GM23338 (cell line): ENCODE measurements at regions not wholly inside any gene's neighbourhood (a gene's known extent, or its start where the extent isn't known, plus 50 kb on each side); places are given as distances from the start of the nearest gene placed in this dataset.

Experiments used
- ATAC-seq: fragments of 200-7000 bp; cut with Tn5 transposase; 3 replicates; pipeline ENCODE4 v1.9.1; 2020
- DNase-seq: peaks from one replicate; pipeline ENCODE4 v3.0.0-alpha.2; 2015; ENCODE audit warnings: low spot score
- H2AFZ ChIP-seq: fragments of 200-600 bp; sonication (generic); 2 replicates; pipeline ENCODE4 v1.8.0; 2016; ENCODE audit warnings: antibody characterized with exemption, mild to moderate bottlenecking, moderate library complexity
- H3F3A ChIP-seq: fragments of 200-600 bp; sonication (generic); replicated peaks from 2 replicates; pipeline ENCODE4 v1.8.0; 2017; ENCODE audit warnings: antibody characterized with exemption, mixed run types, low read depth
- H3K27ac ChIP-seq: fragments of 200-600 bp; sonication (generic); 2 replicates; pipeline ENCODE4 v1.6.1; 2016; ENCODE audit warnings: low read depth
- H3K27me3 ChIP-seq: fragments of 200-600 bp; sonication (generic); 2 replicates; pipeline ENCODE4 v1.8.0; 2016; ENCODE audit warnings: mild to moderate bottlenecking, mixed run types, moderate library complexity; ENCODE audit not compliant: insufficient read depth
- H3K36me3 ChIP-seq: fragments of 200-600 bp; sonication (generic); 2 replicates; pipeline ENCODE4 v1.8.0; 2016; ENCODE audit warnings: mild to moderate bottlenecking; ENCODE audit not compliant: insufficient read depth
- H3K4me1 ChIP-seq: fragments of 200-600 bp; sonication (generic); 2 replicates; pipeline ENCODE4 v1.8.0; 2016; ENCODE audit warnings: mild to moderate bottlenecking, moderate library complexity; ENCODE audit not compliant: insufficient read depth
- H3K4me2 ChIP-seq: fragments of 200-600 bp; sonication (generic); 2 replicates; pipeline ENCODE4 v1.7.1; 2017; ENCODE audit warnings: mixed run types
- H3K4me3 ChIP-seq: fragments of 200-600 bp; sonication (generic); 2 replicates; pipeline ENCODE4 v1.6.1; 2016; ENCODE audit warnings: mixed run types
- H3K79me2 ChIP-seq: fragments of 200-600 bp; sonication (generic); replicated peaks from 2 replicates; pipeline ENCODE4 v1.8.0; 2017; ENCODE audit warnings: mild to moderate bottlenecking; ENCODE audit not compliant: insufficient read depth
- H3K9me2 ChIP-seq: fragments of 200-600 bp; sonication (generic); 2 replicates; pipeline ENCODE4 v1.8.0; 2017; ENCODE audit not compliant: insufficient read depth
- H4K20me1 ChIP-seq: fragments of 200-600 bp; sonication (generic); replicated peaks from 2 replicates; pipeline ENCODE4 v1.8.0; 2017; ENCODE audit warnings: mild to moderate bottlenecking; ENCODE audit not compliant: insufficient read depth
- H3K27ac Mint-ChIP-seq: 2 replicates; pipeline ENCODE4 v1.8.0; 2020; ENCODE audit warnings: inconsistent platforms, mild to moderate bottlenecking, moderate library complexity, mixed read lengths
- H3K27me3 Mint-ChIP-seq: 3 replicates; pipeline ENCODE4 v1.8.0; 2022; ENCODE audit warnings: low read depth, mild to moderate bottlenecking, moderate library complexity, mixed read lengths, inconsistent platforms; ENCODE audit not compliant: insufficient read depth, poor library complexity
- H3K36me3 Mint-ChIP-seq: 3 replicates; pipeline ENCODE4 v1.8.0; 2021; ENCODE audit warnings: low read depth, mild to moderate bottlenecking, inconsistent platforms, moderate library complexity, mixed read lengths
- H3K4me1 Mint-ChIP-seq: 3 replicates; pipeline ENCODE4 v1.8.0; 2020; ENCODE audit warnings: mild to moderate bottlenecking, inconsistent platforms, mixed read lengths
- H3K4me3 Mint-ChIP-seq: 3 replicates; pipeline ENCODE4 v1.8.0; 2021; ENCODE audit warnings: moderate library complexity, mild to moderate bottlenecking, inconsistent platforms, mixed read lengths
- H3K9me3 Mint-ChIP-seq: 3 replicates; pipeline ENCODE4 v1.8.0; 2020; ENCODE audit warnings: moderate library complexity, mild to moderate bottlenecking, inconsistent platforms, mixed read lengths
- CREB1 ChIP-seq: fragments of 250-450 bp; sonication (Bioruptor Pico); IDR thresholded peaks from 2 replicates; pipeline ENCODE4 v1.5.0; 2020; ENCODE audit warnings: low read depth, mild to moderate bottlenecking, moderate library complexity
- CTCF ChIP-seq, 2 experiments: fragments of 200-600 bp in 1 of 2; sonication (generic) in 1 of 2; conservative IDR thresholded peaks; 2 replicates each; pipeline versions ENCODE4 v1.5.1 to v1.6.1; 2016 to 2017; ENCODE audit warnings: antibody characterized with exemption in 2 of 2, low read depth in 2 of 2, mild to moderate bottlenecking in 2 of 2, moderate library complexity in 1 of 2
- ETS1 ChIP-seq: IDR thresholded peaks from 2 replicates; pipeline ENCODE4 v1.6.1; 2016; ENCODE audit warnings: antibody characterized with exemption
- EZH2 ChIP-seq: fragments of 200-600 bp; sonication (generic); IDR thresholded peaks from one replicate; pipeline ENCODE4 v1.8.0; 2017; ENCODE audit warnings: antibody characterized with exemption, mild to moderate bottlenecking, low read depth; ENCODE audit not compliant: unreplicated experiment
- EZH2phosphoT487 ChIP-seq: fragments of 200-600 bp; sonication (generic); IDR thresholded peaks from one replicate; pipeline ENCODE4 v1.8.1; 2018; ENCODE audit warnings: antibody characterized with exemption; ENCODE audit not compliant: unreplicated experiment
- NANOG ChIP-seq: IDR thresholded peaks from 2 replicates; pipeline ENCODE4 v1.6.1; 2016; ENCODE audit warnings: antibody characterized with exemption, borderline replicate concordance
- POLR2AphosphoS5 ChIP-seq: IDR thresholded peaks from 2 replicates; pipeline ENCODE4 v1.6.1; 2016; ENCODE audit warnings: antibody characterized with exemption, low read depth
- STAT1 ChIP-seq: IDR thresholded peaks from one replicate; pipeline ENCODE4 v1.6.1; 2016; ENCODE audit warnings: antibody characterized with exemption; ENCODE audit not compliant: unreplicated experiment
- ZNF114 ChIP-seq: fragments of 250-450 bp; sonication (Bioruptor Pico); IDR thresholded peaks from 2 replicates; pipeline ENCODE4 v1.5.0; 2020; ENCODE audit warnings: mild to moderate bottlenecking, moderate library complexity
- ZNF331 ChIP-seq: fragments of 250-450 bp; sonication (Bioruptor Pico); IDR thresholded peaks from 2 replicates; pipeline ENCODE4 v1.5.0; 2020; ENCODE audit warnings: low read depth, mild to moderate bottlenecking, moderate library complexity
- ZNF462 ChIP-seq: fragments of 250-450 bp; sonication (Bioruptor Pico); IDR thresholded peaks from 2 replicates; pipeline ENCODE4 v1.5.0; 2020; ENCODE audit warnings: mild to moderate bottlenecking, moderate library complexity

- no peak for TF ChIP-seq ZNF114 (CRISPR knock-in tag)
- no peak for TF ChIP-seq ZNF331
Observed at GRCh38 chr1:232487236-232487635, 142.7 kb downstream of the SIPA1L2 start (continued).

- no peaks in the 10 kb centered on the region for H3K36me3 ChIP-seq
- no peak overlapping the region for H3K4me2 ChIP-seq
- no peak overlapping the region for H3K4me3 ChIP-seq
- Mint-ChIP-seq H3K4me3 (no peak overlapping the region), H3K27me3 (no peaks in the 10 kb centered on the region), H3K27ac (no peak overlapping the region), H3K36me3 (no peaks in the 10 kb centered on the region), H3K9me3 (no peaks in the 10 kb centered on the region), H3K4me1 (no peaks in the 10 kb centered on the region; the same call in 2 of the 3 replicates)
- H3F3A ChIP-seq, result no peaks in the 10 kb centered on the region
- no peak overlapping the region for H2AFZ ChIP-seq
- no peak for ATAC-seq
- DNase-seq, result no peak
- H3K4me1 ChIP-seq, result peaks cover 4% of the 10 kb centered on the region; the same call in 1 of the 2 replicates
- no peaks in the 10 kb centered on the region for H4K20me1 ChIP-seq
- peaks cover 6% of the 10 kb centered on the region; the same call in 1 of the 2 replicates for H3K9me2 ChIP-seq
- H3K79me2 ChIP-seq, result no peaks in the 10 kb centered on the region
- no peaks in the 10 kb centered on the region for H3K27me3 ChIP-seq
- H3K27ac ChIP-seq, result no peak overlapping the region
- TF ChIP-seq EZH2phosphoT487, result no peak
- TF ChIP-seq STAT1, result no peak
- TF ChIP-seq ETS1, result no peak
Observed at GRCh38 chr1:232486454-232487207, 143.3 kb downstream of the SIPA1L2 start.

- no peaks in the 10 kb centered on the region for H3F3A ChIP-seq
- H3K27me3 Mint-ChIP-seq, result no peaks in the 10 kb centered on the region
- ATAC-seq, result no peak
- no peaks in the 10 kb centered on the region for H3K27me3 ChIP-seq
- no peaks in the 10 kb centered on the region for H3K36me3 Mint-ChIP-seq
- peaks cover 4% of the 10 kb centered on the region; the same call in 1 of the 2 replicates for H3K4me1 ChIP-seq
- no peaks in the 10 kb centered on the region for H3K36me3 ChIP-seq
- no peak overlapping the region for H3K27ac Mint-ChIP-seq
- no peaks in the 10 kb centered on the region for H4K20me1 ChIP-seq
- no peak for DNase-seq
- no peaks in the 10 kb centered on the region for H3K9me3 Mint-ChIP-seq
- H2AFZ ChIP-seq, result no peak overlapping the region
- H3K4me3 ChIP-seq, result no peak overlapping the region
- no peak overlapping the region for H3K27ac ChIP-seq
- H3K4me1 Mint-ChIP-seq, result no peaks in the 10 kb centered on the region; the same call in 2 of the 3 replicates
- H3K79me2 ChIP-seq, result no peaks in the 10 kb centered on the region
- H3K4me2 ChIP-seq, result no peak overlapping the region
- peaks cover 6% of the 10 kb centered on the region; the same call in 1 of the 2 replicates for H3K9me2 ChIP-seq
- no peak overlapping the region for H3K4me3 Mint-ChIP-seq
- TF ChIP-seq CREB1 (CRISPR knock-in tag) (no peak), NANOG (no peak), ZNF462 (CRISPR knock-in tag) (no peak), STAT1 (no peak), CTCF (conservative IDR thresholded peaks at IDR 0.05; ENCODE audit: low read depth in 2 of 2) (no peak), EZH2 (no peak), POLR2AphosphoS5 (no peak)
Observed at GRCh38 chr1:232486006-232486405, 143.9 kb downstream of the SIPA1L2 start.
